ENCODE measurements at regions not wholly inside any gene's neighbourhood (a gene's known extent, or its start where the extent isn't known, plus 50 kb on each side); places are given as distances from the start of the nearest gene placed in this dataset.
A peak's percentile ranks its signal among the peaks of the same experiment; 100 is the strongest.

DNA sequence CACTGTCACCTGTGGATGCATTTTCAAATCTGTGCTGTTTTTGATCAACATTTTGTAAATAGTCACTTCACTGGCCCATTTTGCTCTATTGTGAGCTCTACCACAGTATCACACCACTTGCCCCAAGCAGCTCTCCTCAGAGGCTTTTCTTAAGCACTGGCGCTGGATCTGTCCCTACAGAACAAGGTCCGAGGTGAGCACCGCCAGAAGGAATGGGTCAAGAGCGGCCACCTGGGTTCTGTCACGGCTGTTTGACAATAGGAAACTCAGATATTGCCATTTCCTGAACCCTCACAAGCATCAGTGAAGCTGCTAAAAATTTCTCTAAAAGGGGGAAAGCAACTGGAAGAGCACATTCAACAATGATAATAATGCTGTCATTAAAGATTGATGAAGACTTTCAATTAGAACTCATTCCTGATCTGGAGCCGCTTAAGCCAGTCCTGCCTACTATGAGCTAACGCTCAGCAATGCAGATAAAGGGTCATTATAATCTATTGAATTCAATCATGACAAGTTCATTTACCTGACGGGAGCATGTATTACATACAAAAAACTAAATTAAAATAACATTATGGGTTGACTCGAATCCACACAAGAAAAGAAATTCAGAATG is 514.0 kb downstream of the GALR1 start:
- no peak for DNase-seq

DNA sequence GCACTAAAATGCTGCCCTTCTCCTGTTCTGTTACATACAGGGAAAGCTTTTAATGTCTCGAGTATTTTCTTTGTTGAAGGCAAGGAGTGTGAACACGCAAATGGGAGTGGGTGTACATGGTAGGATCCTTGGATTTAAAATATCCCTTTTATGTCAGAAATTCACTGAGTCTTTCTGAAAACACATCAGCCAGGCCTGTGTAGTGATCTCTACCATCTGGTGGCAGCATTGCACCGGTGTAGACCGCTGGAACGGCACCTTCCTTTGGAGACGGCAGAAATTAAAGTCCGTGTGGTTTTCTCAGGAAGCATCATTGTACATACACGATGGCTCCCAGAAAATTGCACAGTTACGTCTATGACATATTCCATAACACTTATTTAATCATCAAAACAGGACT is 515.8 kb downstream of the GALR1 start:
- DNase-seq = peak; percentile 23

DNA sequence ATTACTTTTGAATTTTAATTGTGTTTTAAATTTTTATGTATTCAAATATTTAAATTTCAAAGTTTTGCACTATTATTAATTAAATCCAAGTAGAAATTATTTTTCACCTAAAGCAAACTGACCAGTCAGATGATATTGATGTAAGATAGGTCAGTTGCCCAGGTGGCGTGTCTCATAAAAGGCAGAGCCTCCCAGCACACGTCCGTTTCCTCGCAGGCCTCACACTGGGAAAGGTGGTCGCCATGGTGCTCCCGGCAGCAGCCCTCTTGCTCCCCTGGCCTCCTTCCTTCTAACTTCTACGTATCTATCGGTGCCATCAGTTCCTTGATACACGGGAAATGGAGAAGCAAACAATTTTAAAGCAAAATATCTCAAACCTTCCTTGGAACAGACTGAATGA is 516.8 kb downstream of the GALR1 start:
- no peak for DNase-seq

DNA sequence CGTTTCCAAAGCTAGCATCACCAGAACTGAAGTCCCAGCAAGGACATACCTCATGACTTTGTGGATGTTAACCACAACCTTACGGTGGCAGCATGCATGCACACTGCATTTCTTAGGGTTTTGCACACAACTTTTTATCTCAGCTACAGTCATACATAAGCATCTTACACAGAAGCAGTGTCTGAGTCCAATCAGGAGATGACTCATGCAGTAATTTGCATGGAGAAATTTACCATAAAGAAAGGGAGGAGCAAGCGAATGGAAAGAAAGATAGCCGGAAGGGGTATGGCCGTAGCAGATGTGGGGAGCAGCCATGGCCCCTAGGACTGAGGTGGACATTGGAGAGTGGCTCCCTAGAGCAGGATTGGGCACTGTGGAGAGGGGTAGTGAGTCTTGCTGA is 522.5 kb downstream of the GALR1 start:
- no peak for DNase-seq

DNA sequence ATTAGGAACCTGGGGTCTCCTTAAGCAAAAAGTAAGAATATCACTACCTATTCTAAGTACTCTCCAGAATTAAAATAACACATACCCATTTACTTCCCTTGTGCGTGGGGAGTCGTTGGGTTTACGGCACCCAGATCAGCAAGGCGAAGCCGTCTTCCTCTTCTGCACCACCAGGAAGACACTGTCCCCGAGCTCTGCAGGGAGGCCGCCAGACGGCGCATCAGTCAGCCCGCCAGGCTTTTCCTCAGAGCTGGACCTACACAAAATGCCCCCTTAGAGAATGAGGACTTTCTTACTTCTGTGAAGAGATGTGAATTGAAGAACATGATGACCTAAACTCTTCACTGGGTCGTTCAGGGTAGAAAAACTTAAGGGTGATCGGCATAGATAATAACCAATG is 526.5 kb downstream of the GALR1 start:
- no peak for DNase-seq

DNA sequence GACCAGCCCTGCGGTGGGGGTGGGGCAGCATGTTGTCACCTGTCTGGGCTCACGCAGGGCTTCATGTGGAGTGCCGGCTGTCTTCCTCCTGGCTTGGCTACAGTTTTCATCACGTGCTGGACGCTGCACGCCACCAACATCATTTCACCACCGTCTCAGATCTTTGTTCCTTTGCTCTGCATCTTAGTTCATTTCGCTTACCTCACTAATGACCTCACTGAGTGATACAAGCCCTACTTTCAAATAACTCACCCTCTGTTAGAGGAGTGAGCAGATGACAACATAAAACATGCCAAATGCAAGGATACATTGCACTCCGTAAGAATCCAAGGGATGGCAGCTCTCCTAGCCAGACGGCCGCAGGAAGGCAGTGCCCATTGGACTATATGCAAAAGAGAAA is 527.5 kb downstream of the GALR1 start:
- no peak for DNase-seq

DNA sequence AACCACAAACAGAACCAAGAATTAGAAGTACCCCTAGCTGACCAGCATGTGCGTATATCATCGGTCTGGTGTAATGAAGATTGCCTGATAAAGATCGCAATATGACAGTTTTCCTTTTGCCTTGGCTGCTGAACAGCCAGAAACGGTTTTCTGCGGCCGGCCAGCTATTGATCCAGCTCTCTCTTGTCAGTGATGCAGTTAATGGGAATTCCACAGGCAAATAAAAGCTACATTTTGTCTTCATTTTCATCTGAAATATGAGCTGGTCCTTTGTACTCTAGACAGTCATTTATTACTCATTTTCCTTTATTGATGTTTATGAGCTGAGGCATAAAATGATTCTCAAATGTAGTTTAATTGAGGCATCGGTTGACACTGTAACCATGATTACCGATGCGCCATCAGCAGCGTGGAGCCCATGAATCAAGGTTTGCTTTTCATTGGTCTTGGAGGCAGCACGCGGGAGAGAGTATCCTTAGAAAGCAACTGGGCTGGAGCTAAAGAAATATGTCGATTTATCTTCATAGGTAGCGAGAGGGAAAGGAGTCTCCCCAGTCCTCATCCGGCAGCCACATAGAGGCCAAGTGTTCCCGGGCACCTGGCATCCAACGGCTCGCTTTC is 535.2 kb downstream of the GALR1 start:
- no peak for DNase-seq

DNA sequence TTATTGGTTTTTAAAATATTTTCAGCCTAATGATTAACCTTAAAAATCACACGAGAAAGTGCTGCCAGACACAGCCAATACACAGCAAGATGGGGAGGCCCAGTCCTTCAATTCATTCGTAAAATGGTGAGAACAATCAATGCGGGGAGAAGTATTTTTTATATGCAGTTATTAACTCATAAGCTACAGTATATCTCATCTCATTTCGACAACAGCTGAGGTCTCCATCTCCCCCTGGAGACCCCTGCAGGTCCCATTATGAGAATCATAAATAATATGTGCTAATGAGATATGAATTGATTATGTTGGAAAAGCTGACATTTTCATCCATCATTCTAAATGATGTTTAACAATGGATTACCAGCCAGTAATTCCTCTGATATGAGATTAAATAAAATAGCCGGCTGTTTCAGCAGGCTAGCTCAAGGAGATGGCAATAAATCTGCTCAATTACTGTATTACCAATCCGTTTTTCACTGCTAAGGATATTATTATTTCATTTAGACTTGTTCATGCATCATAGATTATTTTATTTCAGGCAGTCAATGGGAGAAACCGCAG is 535.8 kb downstream of the GALR1 start:
- DNase-seq = no peak

DNA sequence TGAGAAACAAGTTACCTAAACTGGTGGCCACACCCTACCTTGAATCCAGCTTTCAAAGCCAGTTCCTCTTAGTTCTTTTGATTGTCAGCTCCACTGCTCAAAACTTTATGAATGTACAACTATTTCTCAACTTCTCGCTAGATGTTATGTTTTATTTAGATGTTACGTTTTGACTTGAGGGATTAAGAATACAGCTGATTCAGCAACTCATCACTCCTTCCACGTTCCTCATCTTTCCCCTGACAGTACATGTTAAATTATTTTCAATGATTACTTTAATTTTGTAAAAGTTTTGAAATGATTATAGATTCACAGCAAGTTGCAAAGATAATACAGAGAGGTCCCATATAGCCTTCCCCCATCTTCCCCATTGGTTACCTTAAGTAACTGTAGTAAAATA is 553.4 kb downstream of the GALR1 start:
- DNase-seq = no peak

DNA sequence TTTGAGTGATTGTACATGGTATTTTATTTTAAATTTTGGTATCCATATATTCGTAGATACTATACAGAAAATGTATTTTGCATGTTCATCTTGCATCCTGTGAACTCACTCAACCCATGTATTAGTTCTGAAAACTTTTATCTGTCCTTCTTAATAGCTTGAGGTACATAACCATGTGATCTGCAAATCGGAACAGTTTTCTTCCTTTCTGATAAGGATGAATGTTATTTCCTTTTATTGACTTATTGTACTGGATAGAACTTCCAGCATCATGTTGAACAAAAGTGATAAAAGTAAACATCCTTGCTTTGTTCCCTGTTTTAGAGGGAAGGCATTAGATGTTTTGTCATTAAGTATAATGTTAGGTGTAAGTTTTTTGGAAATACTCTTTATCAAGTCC is 554.7 kb downstream of the GALR1 start:
- DNase-seq = no peak

DNA sequence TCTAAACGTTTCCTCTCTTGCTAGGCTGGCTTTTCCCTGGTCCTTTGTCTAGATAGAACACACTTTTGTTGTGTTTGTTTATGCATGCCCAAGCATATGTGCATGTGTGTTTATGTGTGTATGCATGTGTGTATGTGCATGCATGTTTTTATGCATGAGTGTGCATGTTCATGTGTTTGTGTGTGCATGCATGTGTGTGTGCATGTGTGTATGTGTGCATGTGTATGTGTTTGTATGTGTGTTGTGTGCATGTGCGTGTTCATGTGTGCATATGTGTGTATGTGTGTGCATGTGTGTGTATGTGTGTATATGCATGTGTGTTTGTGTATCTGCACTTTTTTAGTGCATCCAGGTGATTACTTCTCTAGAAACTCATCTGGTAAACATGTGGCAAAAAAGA is 558.0 kb downstream of the GALR1 start:
- no peak for DNase-seq

DNA sequence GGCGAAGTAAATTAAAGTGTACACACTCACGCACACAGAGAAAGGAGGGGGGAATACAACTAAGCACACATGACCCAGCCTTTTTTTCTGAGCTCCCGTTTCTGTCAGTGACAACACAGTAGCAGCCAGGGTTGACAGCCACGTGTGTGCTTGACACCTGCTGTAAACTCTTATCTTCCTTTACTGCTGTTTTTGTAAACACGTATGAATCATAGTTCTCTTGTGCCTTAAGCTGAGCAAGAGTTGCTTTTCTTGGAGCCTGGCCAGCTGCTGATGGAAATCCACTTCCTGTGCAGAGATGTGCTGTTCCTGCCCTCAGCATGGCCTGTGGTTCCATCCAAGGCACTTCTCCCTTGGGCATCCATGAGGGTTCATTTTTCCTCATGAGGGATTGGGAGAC is 561.9 kb downstream of the GALR1 start:
- DNase-seq = no peak

DNA sequence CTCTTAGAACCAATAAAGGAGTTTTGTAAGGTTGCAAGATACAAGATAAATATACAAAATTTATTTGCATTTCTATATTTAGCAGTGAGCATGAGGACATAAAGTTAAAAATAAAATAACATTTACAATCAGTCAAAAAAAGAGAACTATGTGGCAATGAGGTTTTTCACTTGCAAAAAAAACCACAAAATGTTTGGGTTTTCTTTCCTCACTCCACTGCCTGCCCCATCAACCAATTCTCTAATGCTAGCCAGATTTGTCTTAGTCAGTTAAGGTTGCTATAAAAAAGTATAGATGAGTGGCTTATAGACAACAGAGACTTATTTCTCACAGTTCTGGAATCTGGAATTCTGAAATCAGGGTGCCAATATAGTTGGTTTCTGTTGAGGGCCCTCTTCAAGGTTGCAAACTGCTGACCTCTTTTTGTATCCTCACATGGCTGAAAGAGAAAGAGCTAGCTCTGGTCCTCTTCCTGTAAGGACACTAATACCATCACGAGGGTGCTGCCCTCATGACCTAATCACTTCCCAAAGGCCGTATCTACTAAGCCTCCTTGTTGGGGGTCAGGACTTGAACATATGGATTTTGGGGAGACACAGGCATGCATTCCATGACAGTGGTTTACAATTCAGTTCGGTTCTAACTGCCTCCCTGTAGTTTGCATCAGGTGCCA is 566.2 kb downstream of the GALR1 start:
- no peak for DNase-seq

DNA sequence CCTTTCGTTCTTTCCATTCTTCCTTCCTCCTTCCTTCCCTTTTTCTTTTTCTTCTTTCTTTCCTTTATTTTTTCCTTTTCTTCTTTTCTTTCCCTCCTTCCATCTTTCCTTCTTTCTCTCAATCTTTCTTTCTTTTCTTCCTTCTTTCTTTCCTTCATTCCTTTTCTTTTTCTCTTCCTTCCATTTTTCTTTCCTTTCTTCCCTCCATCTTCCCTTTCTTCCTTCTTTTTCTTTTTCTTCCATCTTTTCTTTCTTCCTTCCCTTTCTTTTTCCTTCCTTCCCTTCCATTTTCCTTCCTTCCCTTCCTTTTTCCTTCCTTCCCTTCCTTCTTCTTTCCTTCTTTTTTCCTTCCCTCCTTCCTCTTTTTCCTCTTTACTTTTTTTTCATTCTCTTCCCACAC is 568.7 kb downstream of the GALR1 start:
- DNase-seq = no peak

DNA sequence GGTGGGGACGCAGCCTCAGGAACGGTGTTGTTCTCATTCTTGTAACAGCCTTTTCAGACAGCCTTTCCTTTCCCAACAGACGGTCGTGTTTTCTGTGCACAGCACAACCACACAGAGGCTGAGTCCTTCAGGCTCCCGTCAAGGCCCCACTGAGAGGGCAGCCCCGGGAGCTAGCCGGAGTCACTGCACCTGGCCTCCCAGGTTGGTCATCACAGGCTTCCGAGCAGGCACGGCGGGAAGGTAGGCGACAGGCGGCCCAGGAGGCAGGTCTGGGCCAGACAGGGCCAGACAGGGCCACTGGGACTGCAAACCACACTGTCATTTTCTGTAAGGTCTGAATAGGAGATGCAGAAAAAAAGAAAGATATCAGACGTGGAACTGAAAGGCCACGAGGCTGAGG is 570.8 kb downstream of the GALR1 start:
- no peak for DNase-seq

DNA sequence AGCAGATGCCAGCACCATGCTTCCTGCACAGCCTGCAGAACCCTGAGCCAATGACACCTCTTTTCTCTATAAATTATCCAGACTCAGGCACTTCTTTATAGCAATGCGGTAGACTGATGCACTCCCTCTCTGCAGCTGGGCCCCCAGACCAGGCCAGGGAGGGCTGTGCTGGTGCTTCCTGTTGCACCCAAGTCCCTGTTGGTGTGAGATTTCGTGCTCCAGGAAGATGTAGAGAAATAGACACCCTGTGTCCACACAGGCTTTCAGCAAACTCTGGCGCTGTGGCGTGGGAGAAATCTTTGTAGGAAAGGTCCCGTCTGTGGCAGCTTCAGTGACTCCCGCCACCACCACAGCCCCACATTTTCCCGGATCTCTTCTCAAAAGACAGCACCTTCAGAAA is 572.2 kb downstream of the GALR1 start:
- DNase-seq = no peak

DNA sequence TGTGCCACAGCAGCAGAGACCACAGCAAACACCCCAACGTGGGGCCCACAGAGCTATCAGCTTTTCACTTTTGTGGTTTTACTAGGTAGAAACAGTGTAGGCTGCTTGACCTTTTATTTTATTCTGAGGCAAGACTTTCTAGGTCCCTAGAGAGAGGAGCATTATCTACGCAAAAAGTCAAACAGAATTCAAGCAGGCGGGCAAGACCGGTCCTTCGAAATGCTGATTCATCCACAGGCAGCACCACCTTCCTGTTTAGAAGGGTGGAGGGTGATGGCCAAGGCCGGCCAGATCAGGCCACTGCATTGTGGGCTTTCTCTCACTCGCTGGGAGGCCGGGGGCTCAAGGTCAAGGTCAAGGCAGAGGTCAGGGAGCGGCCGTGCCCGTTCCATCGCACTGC is 573.0 kb downstream of the GALR1 start:
- no peak for DNase-seq

DNA sequence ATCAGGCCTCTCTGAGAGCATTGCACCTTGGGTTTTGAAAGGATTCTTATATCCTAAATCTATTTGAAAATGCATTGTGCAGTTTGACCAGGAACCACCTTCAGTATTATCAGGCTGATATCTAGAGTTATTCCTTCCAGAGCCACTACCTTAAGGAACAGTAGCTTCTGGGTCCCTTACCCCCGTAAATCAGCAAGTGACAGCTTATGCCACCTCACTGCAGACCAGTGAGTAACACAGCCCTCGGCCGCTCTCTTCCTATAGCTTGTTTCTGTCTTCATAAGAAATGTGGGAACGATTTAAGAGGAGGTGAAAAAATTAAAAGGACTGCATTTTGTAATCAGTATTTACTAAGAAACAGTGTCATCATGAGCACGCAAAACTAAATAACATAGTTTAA is 584.2 kb downstream of the GALR1 start:
- DNase-seq = no peak

DNA sequence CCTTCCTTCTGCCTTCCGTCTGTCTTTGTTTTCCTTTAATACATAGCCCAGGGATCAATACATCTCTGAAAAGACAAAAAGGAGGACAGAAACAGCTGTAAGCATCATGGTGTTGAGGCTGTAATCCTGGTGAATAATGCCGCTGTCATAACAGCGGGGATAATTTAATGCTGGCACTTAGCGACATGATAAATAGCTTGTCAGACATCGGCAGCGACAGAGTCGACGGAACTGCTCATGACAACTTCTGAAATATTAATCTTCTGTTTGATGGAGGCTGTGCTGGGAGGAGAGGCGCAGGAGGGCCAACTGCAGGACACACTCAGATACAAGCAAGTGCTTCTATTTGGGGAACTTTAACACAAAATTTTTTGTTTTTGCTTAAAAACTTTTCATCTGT is 602.2 kb downstream of the GALR1 start:
- DNase-seq = no peak

DNA sequence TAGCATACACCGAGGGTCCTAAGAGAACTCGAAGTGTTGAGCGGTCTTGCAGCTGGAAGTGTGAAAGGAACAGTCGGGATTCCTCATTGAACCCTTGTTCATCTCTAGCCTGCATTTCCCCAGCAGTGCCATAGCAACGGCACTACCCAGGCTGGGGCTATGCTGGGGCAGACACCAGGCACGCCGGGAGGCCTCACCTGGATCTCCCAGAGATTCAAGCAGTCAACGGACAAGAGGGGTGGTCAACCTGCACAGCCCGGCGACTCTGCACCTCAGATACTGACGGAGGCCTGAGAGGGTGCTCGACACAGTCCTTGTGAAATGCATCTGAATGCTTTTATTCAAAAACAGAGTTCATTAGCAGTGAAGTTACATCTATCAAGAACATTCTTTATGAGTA is 604.2 kb downstream of the GALR1 start:
- DNase-seq = no peak

DNA sequence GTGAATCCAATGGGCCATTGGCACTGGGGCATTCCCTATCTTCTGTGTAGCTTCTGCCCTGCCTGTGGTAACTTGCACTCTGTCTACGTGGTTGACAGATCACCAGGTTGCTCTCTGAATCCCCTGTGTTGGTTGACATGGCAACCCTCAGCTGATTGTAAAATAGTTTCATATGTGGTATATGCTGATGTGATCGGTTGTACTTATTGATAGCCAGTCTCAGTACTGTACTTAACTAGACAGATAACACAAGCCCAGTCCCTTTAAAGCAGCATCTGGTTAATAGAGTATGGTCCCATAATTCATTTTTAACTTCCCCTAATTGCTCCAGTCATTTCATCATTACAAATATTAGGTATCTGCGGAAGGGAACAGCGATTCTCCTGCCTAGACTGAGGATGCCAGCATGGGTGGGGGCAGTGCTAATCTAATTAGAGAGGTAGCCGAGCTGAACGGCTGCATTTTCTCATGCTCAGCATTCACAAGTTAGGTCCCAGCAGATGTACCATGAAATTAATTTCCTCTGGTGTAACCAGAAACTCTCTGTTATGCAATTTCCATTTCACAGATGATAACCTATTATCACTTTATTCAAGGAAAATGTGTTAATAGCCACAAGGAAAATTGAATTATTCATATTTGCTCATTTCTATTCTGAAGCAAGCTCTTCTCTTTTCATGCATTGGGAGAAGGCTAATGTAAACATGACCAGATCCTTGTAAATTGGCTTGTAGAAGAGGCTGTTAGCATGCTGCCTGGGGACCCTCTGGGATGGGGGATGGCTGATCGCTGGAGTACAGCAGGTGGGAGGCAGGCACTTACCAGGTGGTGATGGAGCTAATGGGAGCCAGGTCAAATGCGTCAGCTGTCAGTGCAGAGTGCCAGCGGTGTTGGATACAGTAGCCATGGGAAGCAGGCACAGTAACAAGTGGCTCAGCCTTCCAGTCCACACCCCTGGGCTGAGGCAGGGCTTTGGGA is 608.3 kb downstream of the GALR1 start:
- no peak for DNase-seq

DNA sequence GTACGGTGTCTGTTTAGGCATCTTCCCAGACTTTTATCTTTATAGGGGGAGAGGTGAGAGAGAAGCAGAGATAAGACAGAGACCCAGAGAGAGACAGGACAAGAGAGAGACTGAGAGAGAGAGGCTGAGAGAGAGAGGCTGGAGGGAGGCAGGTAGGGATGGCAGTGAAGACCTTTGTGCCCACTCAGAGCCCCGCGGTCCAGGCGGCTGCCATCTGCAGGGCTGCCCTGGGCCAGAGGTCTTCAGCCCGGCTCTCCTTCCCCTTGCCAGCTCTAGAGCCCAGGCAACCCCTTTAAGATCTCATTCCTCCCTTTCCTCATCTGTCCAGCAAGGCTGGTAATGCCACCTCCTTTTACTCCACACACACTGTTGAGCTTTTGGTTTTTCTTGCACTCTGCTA is 610.0 kb downstream of the GALR1 start:
- DNase-seq = no peak

DNA sequence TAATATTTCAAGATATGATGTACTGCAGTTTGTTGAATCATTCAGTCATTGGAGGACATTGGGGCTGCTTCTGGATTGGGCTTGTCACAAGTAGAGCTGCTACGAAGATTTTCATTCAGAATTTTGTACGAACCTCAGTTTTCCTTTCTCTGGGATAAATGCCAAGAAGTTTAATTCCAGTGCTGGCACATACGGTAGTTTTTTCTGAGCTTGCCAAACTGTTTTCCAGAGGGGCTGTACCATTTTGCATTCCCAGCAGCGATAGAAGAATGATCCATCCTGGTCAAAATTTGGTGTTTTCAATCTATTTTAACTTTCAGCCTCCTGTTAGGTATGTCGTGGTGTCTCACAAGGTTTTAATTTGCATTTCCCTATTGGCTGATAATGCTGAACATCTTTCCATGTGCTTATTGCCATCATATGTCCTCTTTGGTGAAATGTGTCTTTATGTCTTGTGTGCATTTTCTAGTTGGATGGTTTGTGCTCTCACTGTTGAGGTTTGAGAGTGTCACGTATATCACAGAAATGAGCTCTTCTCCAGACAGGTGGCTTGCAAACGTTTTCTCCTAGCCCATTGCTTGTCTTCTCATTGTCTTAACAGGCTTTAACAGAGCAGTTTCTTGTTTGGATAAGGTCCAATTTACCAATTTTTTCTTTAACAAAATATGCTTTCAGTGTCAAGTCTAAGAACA is 612.6 kb downstream of the GALR1 start:
- DNase-seq = no peak

All from activated CD4-positive, alpha-beta T cell treated with anti-CD3 and anti-CD28 coated beads for 48 hours (primary cell).